ENCODE measurements at regions not wholly inside any gene's neighbourhood (a gene's known extent, or its start where the extent isn't known, plus 50 kb on each side); places are given as distances from the start of the nearest gene placed in this dataset.
A peak's percentile ranks its signal among the peaks of the same experiment; 100 is the strongest.
"Not testable (repeated sequence)": the region's sequence is repeated elsewhere in the genome, so short reads cannot be mapped to it uniquely, and the experiment has no call there.

GRCh38 chr3:176650478-176650877 is 546.8 kb downstream of the TBL1XR1 start:
- H3K9me3 ChIP-seq (replicated peaks): no peaks in the 10 kb centered on the region

DNA sequence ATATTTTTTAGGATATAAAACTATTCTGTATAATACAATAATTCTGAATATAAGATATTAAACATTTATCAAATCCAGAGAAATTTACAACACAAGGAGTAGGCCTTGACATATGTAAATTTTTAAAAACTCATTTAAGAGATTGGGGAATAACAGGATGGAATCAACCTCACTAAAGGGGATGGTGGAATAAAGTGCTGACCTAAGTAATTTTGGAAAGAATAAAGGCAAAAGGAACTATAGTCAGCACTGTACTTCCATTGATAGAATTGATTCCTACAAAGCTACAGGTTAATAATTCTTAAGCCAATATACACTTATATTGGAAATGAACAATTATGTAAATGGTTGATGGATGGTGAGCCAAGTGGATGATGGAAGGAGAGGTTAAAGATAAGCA is 549.3 kb downstream of the TBL1XR1 start:
- no peaks in the 10 kb centered on the region; the same call in 1 of the 2 replicates for H3K4me1 ChIP-seq
- H3K27me3 ChIP-seq: no peaks in the 10 kb centered on the region
- no peak overlapping the region for H3K4me3 ChIP-seq
- no peaks in the 10 kb centered on the region for H3K9me3 ChIP-seq (replicated peaks)
- H3K36me3 ChIP-seq: no peaks in the 10 kb centered on the region
- H3K27ac ChIP-seq: no peak overlapping the region
- no peak for DNase-seq

More at GRCh38 chr3:176650478-176650877, 546.8 kb downstream of the TBL1XR1 start:
- Histone ChIP-seq H3K4me1 (no peaks in the 10 kb centered on the region), H3K27ac (no peak overlapping the region), H3K4me3 (no peak overlapping the region), H3K36me3 (no peaks in the 10 kb centered on the region), H3K27me3 (no peaks in the 10 kb centered on the region)
- no peak for DNase-seq

DNA sequence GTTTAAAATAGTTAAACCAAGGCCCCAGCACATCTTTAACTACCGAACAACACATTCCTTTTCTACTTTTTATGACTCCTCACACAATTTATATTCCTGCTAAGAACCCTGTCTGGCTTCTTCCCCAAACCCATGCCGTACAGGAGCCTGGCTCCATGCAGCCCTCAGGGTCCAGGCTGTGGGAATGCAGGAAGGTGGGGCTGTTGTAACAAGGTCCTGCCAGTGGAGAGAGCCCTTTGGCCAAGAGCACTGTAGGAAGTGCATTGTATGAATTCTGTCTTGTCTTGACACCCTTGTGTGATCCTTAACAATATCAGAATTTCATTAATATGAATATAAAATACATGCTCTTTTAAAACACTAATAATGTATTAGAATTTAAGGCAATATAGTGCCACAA is 563.8 kb downstream of the TBL1XR1 start:
- H3K27ac ChIP-seq: no peak overlapping the region
- H3K36me3 ChIP-seq: no peaks in the 10 kb centered on the region
- no peaks in the 10 kb centered on the region for H3K4me1 ChIP-seq

GRCh38 chr3:176632925-176633324 is 564.4 kb downstream of the TBL1XR1 start:
- no peaks in the 10 kb centered on the region for H3K4me1 ChIP-seq
- H3K36me3 ChIP-seq: no peaks in the 10 kb centered on the region
- no peaks in the 10 kb centered on the region for H3K9me3 ChIP-seq (replicated peaks)
- no peak for DNase-seq
- no peak overlapping the region for H3K4me3 ChIP-seq
- H3K27me3 ChIP-seq: no peaks in the 10 kb centered on the region
- no peak overlapping the region for H3K27ac ChIP-seq

More for the DNA sequence above, 563.8 kb downstream of the TBL1XR1 start:
- no peak overlapping the region for H3K4me3 ChIP-seq
- peak; percentile 3 to 25 for DNase-seq
- no peaks in the 10 kb centered on the region for H3K9me3 ChIP-seq (replicated peaks)
- H3K27me3 ChIP-seq: no peaks in the 10 kb centered on the region

- Histone ChIP-seq H3K4me3 (no peak overlapping the region), H3K27ac (no peak overlapping the region), H3K9me3 (replicated peaks) (no peaks in the 10 kb centered on the region), H3K4me1 (no peaks in the 10 kb centered on the region), H3K27me3 (no peaks in the 10 kb centered on the region), H3K36me3 (no peaks in the 10 kb centered on the region)
- DNase-seq: no peak
Observed at GRCh38 chr3:176631165-176631564, 566.1 kb downstream of the TBL1XR1 start.

DNA sequence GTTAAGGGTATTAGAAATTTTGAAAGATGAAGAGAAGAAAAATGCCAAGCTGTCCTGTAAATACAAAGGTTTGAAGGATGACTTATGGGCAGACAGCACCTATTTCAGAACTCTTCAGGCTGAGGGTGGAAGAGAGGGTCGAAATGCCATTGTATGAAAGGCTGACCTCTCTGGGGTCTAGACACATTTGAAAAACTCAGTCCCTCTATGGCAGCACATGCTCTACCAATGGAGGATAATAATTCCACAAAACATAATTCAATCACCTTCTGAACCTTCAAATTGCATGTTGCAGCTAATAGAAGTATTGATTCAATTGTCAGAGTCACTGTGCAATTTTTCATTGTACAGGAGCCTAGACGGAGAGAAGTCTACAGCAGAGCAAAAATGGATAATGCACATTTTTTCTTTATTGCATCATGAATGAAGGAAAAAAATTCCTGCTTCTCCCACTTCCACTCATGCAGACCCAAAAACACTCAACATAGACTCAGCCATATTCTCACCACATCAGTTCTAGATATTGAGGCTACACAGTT is 569.1 kb downstream of the TBL1XR1 start:
- Histone ChIP-seq H3K4me1 (no peaks in the 10 kb centered on the region), H3K27me3 (no peaks in the 10 kb centered on the region), H3K9me3 (replicated peaks) (no peaks in the 10 kb centered on the region), H3K36me3 (no peaks in the 10 kb centered on the region), H3K27ac (no peak overlapping the region), H3K4me3 (no peak overlapping the region)
- DNase-seq: no peak

DNA sequence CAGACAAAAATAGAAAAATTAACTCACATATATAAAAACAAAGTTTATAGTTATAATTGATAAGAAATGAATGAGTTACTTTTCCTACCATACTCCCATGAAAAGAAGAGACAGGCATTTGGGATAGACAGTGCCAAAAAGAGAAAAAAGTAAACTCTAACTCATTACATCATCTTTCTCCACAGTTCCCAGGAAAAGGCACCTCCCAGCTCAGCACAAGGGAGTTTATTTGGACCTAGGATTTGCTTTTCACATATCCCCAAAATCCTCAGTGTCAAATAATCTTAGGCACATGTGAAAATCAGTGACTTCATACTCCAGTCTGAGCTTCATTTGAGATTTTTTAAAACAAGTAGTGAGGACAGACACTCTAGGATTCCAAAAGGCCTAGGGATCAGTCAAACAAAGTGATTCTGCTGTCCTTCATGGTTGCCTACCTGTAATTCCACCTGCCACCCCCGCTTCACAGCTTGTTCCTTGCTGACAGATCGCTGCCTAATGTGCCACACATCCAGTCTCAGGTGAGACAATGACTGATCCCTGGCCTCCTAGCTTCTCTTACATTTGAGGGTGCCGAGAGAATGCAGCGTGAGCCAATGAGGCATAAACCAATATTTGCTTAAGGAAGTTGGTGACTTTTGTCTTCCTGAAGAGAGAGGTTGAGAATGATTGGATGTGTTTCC is 573.7 kb downstream of the TBL1XR1 start:
- DNase-seq: no peak
- H3K4me1 ChIP-seq: no peaks in the 10 kb centered on the region
- no peaks in the 10 kb centered on the region for H3K9me3 ChIP-seq (replicated peaks)
- no peak overlapping the region for H3K27ac ChIP-seq
- H3K27me3 ChIP-seq: no peaks in the 10 kb centered on the region
- H3K36me3 ChIP-seq: no peaks in the 10 kb centered on the region
- no peak overlapping the region for H3K4me3 ChIP-seq

- Histone ChIP-seq H3K4me3 (no peak overlapping the region), H3K27ac (no peak overlapping the region), H3K4me1 (no peaks in the 10 kb centered on the region), H3K36me3 (no peaks in the 10 kb centered on the region), H3K9me3 (replicated peaks) (no peaks in the 10 kb centered on the region), H3K27me3 (no peaks in the 10 kb centered on the region)
- DNase-seq: no peak
Observed at GRCh38 chr3:176619833-176620232, 577.4 kb downstream of the TBL1XR1 start.

GRCh38 chr3:176615826-176616225 is 581.5 kb downstream of the TBL1XR1 start:
- Histone ChIP-seq H3K4me3 (no peak overlapping the region), H3K9me3 (replicated peaks) (no peaks in the 10 kb centered on the region), H3K36me3 (no peaks in the 10 kb centered on the region), H3K4me1 (no peaks in the 10 kb centered on the region), H3K27me3 (no peaks in the 10 kb centered on the region), H3K27ac (no peak overlapping the region)
- no peak for DNase-seq

GRCh38 chr3:176611703-176612102 is 585.6 kb downstream of the TBL1XR1 start:
- Histone ChIP-seq H3K9me3 (replicated peaks) (no peaks in the 10 kb centered on the region), H3K4me1 (no peaks in the 10 kb centered on the region), H3K4me3 (no peak overlapping the region), H3K27ac (no peak overlapping the region), H3K27me3 (no peaks in the 10 kb centered on the region), H3K36me3 (no peaks in the 10 kb centered on the region)
- no peak for DNase-seq

DNA sequence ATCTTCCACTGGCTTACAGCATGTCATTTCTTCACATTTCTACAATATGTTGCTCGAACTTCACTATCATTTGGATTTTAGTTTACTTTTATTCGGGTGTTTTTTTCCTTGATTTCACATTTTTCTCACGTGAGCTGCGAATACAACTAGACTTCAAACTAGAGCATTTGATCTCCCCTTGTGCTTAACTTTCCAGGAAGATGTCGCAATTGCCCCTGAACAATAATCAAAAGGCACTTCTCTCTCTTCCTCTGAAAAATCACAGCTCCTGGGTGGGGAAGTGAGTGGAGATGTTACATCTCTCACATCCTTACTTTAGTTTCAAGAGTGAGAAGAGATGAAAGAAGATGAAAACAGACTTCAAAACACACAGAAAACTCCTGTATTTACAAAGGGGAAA is 587.9 kb downstream of the TBL1XR1 start:
- Histone ChIP-seq H3K27ac (no peak overlapping the region), H3K27me3 (no peaks in the 10 kb centered on the region), H3K9me3 (replicated peaks) (no peaks in the 10 kb centered on the region), H3K36me3 (no peaks in the 10 kb centered on the region), H3K4me3 (no peak overlapping the region), H3K4me1 (no peaks in the 10 kb centered on the region)
- DNase-seq: no peak

DNA sequence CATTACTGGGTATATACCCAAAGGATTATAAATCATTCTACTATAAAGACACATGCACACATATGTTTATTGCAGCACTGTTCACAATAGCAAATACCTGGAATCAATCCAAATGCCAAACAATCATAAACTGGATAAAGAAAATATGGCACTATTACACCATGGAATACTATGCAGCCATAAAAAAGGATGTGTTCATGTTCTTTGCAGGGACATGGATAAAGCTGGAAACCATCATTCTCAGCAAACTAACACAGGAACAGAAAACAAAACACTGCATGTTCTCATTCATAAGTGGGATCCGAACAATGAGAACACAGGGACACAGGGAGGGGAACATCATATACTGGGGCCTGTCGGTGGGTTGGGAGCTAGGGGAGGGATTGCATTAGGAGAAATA is 591.7 kb downstream of the TBL1XR1 start:
- not testable (repeated sequence) for H3K4me3 ChIP-seq; DNase-seq; H3K36me3 ChIP-seq; H3K4me1 ChIP-seq; H3K27me3 ChIP-seq; H3K9me3 ChIP-seq (replicated peaks); H3K27ac ChIP-seq

- no peaks in the 10 kb centered on the region for H3K36me3 ChIP-seq
Observed at GRCh38 chr3:176595307-176595706, 602.0 kb downstream of the TBL1XR1 start.

GRCh38 chr3:176590722-176591121 is 606.6 kb downstream of the TBL1XR1 start:
- DNase-seq: peak; percentile 8 to 49
- no peaks in the 10 kb centered on the region for H3K27me3 ChIP-seq

More at GRCh38 chr3:176595307-176595706, 602.0 kb downstream of the TBL1XR1 start:
- Histone ChIP-seq H3K4me3 (no peak overlapping the region), H3K27ac (no peak overlapping the region), H3K27me3 (no peaks in the 10 kb centered on the region), H3K4me1 (peaks cover 8% of the 10 kb centered on the region; the same call in 1 of the 2 replicates), H3K9me3 (replicated peaks) (no peaks in the 10 kb centered on the region)
- DNase-seq: no peak

GRCh38 chr3:176587089-176587488 is 610.2 kb downstream of the TBL1XR1 start:
- no peak overlapping the region for H3K4me3 ChIP-seq
- H3K9me3 ChIP-seq (replicated peaks): no peaks in the 10 kb centered on the region
- no peaks in the 10 kb centered on the region for H3K36me3 ChIP-seq
- no peak overlapping the region for H3K27ac ChIP-seq
- peaks cover 9% of the 10 kb centered on the region; the same call in 1 of the 2 replicates for H3K4me1 ChIP-seq
- no peak for DNase-seq
- no peaks in the 10 kb centered on the region for H3K27me3 ChIP-seq

More at GRCh38 chr3:176590722-176591121, 606.6 kb downstream of the TBL1XR1 start:
- H3K36me3 ChIP-seq: no peaks in the 10 kb centered on the region
- H3K27ac ChIP-seq: no peak overlapping the region
- peaks cover 9% of the 10 kb centered on the region; the same call in 1 of the 2 replicates for H3K4me1 ChIP-seq
- H3K4me3 ChIP-seq: no peak overlapping the region
- H3K9me3 ChIP-seq (replicated peaks): no peaks in the 10 kb centered on the region

Data from SJCRH30 (cell line).